ENCODE measurements at regions not wholly inside any gene's neighbourhood (a gene's known extent, or its start where the extent isn't known, plus 50 kb on each side); places are given as distances from the start of the nearest gene placed in this dataset.
A peak's percentile ranks its signal among the peaks of the same experiment; 100 is the strongest.

DNA sequence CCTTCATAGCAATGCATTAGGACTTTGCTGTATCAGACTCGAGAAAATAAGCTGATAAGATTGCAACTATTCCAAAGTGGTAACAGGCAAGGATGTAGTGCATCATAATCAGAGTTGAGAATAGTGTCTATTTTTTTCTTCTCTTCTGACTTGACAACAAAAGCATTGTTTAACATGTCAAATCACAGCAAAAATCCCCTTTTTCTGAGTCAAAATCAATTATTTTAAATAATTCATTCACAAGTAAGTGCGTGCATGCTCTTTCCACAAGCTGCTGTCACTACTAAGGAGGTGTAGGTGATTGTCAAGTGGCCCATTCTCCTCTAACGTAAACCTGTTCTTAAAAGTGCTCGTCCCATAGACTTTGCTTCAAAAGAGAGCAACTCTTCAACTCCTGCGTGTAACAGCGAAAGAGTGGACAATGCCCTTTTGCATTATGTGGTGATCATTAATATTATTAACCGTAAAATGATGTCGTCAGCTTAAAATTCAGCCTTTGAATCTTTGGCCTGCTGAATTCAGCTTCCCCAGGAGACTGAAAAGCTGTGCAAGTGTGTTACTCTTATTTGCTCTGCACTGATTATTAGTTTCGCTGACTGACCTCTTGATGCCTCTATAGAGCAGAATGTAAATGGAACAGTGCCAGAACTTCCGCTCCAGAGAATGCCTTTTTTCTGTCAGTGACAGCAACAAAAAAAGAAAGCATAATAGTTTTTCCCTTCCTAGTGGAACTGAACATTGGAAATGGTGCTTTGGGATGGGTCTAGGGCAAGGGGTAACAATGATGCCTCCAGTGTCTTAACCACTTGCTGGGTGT is 680.8 kb upstream of the SEMA6A start:
- DNase-seq, result no peak

DNA sequence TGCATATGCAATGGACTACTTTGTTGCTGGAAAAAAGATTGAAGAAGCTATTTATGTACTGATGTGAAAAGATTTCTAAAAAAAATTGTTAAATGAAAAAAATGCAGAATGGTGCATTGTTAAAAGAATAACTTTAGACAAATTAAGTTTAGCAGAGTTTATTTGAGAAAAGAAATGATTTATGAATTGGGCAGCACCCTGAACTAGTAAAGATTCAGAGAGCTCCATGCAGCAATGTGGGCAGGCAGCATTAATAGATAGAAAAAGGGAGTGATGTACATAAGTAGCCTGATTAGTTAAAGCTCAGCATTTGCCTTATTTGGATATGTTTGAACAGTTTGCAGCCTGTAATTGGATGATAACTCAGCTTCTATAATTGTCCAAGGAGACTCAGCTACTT is 677.9 kb upstream of the SEMA6A start:
- no peak for DNase-seq

DNA sequence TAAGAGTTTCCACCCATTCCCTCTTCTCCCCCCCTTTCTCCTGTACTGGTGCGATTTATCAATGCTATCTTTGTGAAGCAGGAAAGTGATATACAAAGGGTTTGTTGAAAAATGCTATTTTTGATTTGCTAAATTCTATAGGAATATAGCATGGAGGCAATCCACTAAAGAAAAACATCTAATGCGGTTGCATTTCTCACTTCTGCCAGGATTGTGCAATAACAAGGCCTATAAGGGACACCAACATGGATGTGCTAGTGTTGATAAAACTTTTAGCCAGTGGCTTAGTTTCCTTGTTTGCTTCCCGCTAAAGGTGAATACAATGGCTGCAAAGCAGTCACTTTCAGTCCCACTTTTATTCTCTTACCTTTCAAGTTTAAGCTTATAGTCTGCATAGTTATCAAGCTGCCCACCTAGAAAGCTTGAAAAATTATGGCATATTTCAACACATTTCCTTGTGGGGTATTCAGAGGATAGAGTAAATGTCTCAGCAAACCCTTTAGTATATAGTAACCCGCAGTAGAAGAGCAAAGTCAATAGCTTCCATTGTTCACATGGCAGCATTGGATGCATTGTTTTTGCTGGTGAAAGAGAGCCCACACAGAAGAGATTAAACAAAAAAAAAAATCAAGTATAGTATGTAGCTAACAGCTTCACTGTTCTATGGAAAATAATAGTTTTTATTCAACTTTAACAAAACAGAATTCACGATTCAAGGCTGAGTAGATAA is 674.6 kb upstream of the SEMA6A start:
- DNase-seq, result no peak

DNA sequence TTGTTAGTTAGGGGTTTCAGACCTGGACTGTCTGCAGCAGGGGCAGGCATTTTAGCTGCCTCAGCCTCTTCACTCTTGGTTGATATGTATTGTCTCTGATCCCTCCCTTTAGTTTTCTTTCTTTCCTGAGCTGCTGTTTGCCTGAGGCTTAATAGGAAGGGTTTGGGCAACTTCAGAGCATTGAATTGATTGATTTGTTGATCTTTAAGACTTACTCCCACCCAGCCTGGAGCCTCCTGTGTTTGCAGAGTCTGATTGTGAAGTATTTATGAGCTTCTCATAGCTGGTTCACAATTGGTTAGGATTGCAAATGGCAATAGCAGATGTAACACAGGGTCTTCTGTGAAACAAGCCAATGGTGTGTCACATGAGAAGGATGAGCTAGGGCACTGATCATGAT is 671.8 kb upstream of the SEMA6A start:
- DNase-seq, result no peak

DNA sequence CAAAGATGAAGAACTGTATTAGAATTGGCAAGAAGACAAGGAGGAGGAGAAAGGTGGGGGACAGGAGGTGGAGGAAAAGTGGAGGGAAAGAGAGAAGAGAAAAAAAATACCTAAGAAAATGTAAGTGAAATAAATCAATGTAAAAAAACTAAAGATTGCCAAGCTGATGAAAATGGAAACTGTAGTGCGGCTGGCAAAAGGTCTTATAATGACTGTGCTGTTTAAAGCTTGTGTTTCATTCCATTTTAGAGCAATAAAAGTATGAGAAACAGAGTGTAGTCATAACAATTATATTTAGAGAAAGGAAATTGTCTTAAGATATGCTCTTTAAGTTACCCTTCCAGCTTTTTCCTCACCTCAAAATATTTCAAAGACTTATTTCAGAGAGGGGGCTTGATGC is 670.5 kb upstream of the SEMA6A start:
- DNase-seq, result no peak

DNA sequence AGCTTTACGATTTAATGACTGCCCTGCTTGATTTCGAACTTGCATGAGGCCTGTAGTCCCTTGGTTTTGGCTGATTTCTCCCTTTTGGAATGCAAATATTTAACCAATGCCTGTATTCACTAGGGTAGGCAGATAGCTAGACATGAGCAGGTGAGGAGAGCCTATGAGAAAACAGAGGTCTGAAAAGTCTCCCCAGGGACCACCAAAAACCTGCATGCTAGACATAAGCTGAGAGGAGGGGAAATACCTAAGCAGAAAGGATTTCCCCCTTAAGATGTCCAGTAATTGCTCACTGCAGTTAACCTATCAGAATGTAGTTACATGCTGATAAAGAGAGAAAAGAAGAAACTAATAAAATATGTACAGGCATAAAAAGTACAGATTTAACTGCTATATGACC is 667.4 kb upstream of the SEMA6A start:
- DNase-seq, result no peak

DNA sequence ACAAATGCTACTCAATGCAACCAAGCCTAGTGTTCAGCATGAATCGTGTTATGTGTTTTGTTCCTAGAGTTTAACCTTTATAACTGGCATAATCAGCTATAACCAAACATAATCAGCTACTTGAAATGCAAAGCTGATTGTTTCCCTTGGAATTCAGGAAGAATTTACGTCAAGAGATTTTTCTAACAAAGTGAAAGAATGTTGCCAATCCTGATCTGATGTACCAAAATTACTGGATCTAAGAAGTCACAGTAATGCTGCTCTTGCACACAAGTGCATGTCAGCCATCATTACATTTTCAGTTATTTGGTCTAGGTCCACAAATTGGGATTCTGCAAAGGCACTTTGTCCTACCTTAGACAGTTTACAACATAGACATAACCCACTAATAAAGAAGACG is 662.3 kb upstream of the SEMA6A start:
- no peak for DNase-seq

DNA sequence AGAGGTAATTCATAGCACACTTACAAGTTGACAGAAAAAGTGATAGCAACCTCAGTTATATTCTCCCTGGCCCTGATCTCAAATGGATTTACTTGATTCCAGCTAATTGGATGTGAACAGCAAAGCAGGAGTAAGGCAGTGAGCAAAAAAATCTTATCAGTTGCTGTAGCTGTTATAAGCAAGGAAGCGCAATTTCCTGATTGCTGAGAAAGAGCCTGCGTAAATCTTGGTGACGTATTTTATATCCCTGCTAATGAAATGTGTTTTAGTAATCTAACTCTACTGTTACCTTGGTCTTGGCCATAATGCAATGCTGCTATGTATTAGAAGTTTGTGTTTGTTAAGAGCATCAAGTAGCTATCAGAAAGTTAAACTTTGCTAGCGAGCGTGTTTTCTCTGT is 661.2 kb upstream of the SEMA6A start:
- no peak for DNase-seq

DNA sequence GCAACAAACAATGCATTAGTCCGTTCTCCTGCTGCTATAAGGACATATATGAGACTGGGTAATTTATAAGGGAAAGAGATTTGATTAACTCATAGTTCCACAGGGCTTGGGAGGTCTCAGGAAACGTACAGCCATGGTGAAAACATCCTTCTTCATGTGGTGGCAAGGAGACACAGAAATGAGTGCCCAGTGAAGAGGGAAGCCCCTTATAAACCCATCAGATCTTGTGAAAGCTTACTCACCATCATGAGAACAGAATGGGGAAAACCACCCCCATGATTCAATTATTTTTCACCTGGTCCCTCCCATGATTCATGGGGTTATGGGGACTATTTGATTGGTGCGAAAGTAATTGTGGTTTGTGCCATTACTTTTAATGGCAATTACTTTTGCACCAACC is 655.8 kb upstream of the SEMA6A start:
- DNase-seq, result no peak

DNA sequence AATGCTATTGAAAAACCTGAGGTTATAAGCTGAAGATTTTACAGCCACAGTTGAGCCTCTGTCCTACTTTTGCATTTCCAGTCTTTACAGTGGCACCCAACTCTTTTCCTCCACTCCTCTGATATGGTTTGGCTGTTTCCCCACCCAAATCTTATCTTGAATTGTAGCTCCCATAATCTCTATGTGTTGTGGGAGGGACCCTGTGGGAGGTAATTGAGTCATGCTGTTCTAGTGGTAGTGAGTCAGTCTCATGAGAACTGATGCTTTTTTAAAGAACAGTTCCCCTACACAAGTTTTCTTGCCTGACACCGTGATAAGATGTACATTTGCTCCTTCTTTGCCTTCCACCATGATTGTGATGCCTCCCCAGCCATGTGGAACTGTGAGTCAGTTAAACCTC is 646.1 kb upstream of the SEMA6A start:
- no peak for DNase-seq

DNA sequence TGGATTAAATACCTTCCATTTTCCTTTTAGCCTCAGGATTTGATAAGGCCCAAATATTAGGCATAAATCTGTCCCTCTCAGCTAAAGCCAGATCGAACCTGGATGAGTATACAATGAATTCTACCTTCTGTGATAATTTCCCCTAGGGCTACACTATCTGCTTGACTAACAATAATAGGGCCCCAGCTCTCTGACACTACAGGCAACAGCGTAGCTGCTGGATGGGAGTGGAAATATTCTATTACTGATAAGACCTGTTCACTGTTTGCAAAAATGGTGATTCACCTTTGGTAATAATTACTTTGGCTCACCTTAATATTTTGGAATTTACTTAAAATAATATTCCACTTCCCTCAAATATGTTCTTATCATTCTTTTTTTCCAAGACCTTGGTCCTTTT is 644.2 kb upstream of the SEMA6A start:
- DNase-seq, result no peak

DNA sequence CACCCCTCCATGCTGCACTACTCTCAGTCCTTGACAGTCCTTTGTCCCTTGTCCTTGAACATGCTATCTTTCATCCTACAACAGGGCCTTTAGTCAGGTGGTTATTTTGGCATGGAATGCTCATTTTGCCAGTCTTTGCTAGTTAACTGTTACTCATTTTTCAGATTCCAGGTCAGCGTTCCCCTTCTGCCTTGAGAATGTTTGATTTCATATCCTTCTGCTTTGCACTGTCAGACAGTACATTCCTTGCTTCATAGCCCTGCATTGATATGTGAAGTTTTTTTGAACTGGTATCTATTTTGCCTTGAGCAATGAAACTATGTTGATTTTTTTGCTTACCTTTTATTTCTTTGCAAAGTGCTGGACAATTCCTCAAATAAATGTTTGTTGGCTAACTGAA is 638.2 kb upstream of the SEMA6A start:
- no peak for DNase-seq

DNA sequence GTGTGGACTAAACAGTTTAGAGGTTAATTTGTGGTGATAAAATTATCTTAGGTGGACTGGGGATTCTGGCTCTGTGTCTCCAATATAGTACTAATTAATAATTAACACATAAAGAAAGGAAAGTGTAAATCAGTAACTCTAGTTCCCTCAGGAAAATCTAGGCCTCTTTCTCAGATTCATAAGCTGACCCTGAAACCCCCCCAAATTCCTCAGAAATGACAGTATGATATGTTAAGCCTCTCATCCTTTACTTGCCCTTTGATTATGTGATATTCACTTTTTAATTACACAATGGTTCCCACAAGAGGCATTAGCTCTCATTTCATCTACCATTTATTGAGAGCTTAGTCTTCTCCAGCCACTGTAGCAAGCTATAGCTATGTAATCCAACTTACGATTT is 636.2 kb upstream of the SEMA6A start:
- DNase-seq, result no peak

DNA sequence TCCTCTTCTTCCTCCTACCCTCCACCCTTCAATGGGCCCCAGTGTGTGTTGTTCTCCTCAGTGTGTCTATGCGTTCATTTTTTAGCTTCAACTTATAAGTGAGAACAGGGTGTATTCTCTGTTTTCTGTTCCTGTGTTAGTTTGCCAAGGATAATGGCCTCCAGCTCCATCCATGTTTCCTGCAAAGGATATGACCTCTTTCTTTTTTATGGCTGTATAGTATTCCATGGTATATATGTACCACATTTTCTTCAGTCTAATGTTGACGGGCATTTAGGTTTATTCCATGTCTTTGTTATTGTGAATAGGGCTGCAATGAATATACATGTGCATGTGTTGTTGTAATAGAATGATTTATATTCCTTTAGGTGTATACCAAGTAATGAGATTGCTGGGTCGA is 634.9 kb upstream of the SEMA6A start:
- no peak for DNase-seq

DNA sequence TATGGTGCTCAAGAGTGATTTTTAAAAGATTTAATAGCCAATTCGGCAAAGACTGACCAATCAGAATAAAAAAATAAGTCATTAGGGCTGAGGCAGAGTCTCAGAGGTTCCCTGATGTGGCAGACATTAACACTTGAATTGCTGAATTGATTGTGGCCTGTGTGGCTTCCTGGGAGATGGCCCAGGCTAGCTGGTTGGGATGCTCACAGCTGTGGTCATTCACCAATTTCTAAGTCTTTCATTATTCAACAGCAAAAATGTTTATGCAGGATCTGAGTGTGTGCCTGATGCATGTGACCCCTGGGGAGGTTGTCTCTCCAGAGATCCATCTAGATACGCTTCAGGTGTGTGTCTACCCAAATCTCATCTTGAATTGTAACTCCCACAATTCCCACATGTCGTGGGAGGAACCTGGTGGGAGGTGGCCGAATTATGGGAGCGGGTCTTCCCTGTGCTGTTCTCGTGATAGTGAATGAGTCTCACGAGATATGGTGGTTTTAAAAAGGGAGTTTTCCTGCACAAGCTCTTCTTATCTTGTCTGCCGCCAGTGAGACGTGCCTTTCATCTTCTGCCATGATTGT is 632.6 kb upstream of the SEMA6A start:
- DNase-seq, result no peak

DNA sequence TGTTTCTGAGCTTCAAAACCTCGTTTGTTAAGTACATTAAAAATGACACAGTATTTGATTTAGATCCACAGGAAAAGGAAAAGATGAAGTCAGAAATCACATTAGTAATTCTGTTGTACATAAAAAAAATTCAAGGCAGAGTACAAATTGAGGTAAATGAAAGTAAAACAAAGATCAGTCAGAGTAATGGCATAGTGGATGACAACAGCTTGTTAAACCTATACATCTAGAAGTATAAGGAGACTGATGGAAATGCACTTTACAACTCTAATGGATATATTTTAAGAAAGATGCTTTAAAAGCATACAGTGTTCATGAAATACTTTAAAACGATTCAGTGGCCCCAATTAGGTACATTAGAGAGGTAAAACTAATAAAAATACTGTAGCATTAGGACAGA is 631.3 kb upstream of the SEMA6A start:
- DNase-seq, result peak; percentile 77

DNA sequence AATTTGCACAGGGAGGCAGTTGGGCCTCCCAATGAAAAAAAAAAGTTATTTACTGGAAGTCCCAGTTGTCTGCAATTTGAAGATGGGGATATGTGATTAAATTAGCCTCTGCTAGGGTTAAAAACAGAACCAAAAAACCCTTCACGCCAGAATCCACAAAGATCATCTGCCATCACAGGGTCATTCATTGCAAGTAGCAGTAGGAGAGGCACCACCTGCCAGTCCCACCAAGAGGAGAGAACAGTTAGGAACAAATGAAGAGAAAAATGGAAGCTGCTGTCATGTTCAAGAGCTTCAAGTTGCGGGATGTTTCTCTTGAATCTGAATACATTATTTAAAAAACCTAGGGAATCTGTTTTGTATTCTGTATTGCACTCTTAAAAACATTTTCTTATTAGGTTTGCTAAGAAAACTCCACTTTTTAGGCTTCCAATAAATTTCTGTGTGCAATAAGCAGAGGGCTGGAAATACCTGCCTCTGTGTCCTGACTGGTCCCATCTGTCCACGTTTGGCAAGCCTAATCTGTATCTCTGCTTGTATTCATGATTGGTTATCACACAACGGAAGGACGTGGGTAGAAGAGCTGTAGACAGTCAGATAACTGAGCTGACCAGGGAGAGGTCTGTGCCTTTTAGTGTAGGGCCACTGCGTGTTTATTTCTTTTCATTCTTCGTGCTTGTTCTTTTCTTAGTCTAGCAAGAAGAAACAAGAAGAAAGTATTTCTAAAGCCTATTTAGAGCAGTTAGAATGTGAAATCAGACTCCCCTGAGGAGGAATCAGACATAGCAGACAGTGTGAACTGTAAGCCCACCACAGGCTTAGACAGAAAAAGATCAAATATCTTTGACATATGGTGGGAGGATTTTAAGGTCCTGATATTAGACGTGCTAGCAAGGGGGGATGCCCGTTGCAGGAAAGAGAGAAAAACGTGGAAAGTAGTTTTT is 630.6 kb upstream of the SEMA6A start:
- peak; percentile 89 for DNase-seq

DNA sequence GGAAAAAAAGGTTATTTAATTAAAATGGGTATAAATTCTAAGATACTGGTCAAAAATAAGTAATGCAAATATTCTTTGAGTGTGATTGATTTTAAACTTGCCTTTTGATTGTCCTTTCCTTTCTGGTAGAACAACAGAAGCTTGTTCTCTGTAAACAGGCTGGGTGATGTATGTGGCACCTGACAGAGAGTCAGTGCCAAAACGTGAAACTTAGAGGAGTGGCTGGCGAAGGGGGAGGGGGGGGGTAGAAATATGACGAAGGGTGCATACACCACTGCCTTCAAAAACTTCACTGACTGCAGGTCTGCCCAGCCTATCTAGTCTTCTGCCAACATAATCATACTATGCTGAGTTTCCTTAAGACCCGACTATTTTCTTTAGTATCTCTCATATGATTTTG is 629.8 kb upstream of the SEMA6A start:
- DNase-seq, result no peak

DNA sequence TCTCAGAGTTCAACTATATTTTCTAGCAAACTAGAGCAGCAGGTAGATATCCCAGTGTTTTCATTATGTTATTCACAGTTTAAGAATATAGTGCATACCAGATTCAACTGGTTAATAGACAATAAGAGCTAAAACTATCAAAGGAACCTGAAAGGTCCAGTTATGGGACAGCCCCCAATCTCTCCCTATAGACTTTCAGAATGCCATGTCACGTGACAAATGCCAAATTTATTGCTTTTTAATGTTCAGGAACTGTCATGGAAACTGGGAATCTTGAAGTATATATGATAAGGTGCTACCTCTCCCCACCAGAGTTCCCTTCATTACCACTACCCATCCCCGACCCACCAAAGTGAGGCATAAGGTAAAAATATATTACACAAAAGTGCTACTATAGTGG is 629.0 kb upstream of the SEMA6A start:
- DNase-seq, result no peak

DNA sequence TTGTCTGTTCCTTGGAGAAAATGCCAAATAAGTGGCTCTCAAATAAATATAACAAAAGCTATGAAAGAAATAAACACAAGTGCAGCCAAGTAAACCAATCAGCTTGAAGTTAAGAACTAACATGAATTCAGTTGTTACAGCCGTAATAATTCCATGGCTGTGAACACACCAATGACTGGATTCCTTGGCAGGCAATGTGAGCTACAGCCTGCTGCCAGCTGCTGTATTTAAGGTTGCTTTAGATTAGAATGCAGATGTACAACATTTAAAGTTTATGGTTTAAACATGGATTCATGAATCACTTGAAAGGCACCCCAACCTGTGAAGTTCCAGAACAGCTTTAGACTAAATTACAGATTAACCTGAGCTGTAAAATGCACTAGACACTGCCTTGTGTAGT is 626.4 kb upstream of the SEMA6A start:
- peak; percentile 59 for DNase-seq

DNA sequence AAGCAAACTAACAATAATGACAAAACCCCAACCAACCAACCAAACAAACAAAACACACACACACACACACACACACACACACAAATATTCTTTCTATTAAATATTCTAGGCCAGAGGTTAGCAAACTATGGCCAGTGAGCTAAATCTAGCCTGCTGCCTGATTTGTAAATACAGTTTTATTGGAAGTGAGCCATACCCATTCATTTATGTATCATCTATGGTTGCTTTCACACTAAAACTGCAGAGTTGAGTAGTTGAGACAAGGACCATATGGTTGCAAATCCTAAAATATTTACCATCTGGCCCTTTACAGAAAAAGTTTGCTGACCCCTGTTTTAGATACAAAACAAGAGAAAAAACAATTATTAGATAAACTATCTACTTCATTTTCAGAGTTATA is 620.5 kb upstream of the SEMA6A start:
- peak; percentile 29 for DNase-seq

DNA sequence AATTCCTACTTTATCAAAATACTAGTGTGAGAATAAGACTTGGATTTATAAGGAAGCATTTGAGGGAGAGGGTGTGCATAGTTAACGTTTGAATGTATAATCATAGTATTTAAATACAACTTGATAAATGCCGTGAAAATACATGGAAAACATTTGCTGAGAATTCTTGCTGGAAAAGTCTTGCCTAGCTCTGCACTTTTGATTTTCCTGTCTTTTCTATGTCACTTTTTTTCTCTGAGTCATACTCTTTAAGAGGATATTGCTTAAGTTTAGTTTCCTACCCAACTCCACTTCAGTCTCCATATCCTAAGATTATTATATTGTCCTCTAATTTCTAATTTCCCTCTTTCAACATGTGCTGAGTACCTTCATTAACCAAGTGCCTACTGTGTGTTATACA is 616.6 kb upstream of the SEMA6A start:
- no peak for DNase-seq

DNA sequence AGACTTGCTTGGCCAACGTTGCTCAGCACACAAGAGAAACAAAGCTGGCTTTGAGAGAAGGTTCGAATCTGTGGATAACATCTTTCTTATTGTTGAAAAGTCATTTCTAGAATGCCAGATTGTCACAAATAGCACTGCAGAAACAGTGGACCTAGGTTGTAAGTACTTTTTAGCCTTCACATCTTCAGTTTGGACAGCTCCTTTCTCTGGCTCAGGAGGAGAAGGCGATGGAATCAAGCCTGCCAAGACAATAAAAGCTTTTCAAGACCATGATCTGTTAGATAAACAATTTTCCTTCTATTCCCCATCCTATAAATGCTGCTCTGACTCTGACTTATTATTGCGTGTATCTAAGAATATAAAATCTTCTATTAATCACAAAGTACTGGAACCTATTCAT is 615.2 kb upstream of the SEMA6A start:
- DNase-seq, result no peak
